IMR-90 (cell line): ENCODE measurements at regions not wholly inside any gene's neighbourhood (a gene's known extent, or its start where the extent isn't known, plus 50 kb on each side); places are given as distances from the start of the nearest gene placed in this dataset.

Experiments
- ATAC-seq: fragments of 200-7000 bp; cut with Tn5 transposase; 2 replicates; pipeline ENCODE4 v1.9.1; 2020; ENCODE audit warnings: low read depth, mild to moderate bottlenecking, moderate library complexity
- BruUV-seq: library from RNA; stranded (reverse); fragments of 400-500 nt; replicated peaks from 2 replicates; lab custom pipeline; 2021; lab: Mats Ljungman, UMichigan
- CTCF ChIA-PET: fragments of 300-600 bp; formaldehyde crosslinking; extraction: SDS; loops from one replicate; lab custom pipeline; 2021; ENCODE audit warnings: antibody characterized with exemption; lab: Yijun Ruan, JAX
- POLR2A ChIA-PET: fragments of 300-600 bp; sonication (Branson Sonifier 250); formaldehyde crosslinking; loops from one replicate; lab custom pipeline; 2022; ENCODE audit warnings: antibody characterized with exemption; ENCODE audit not compliant: unreplicated experiment; lab: Charles Lee
- DNase-seq: peaks from one replicate; pipeline ENCODE4 v3.0.0; 2013
- H2AFZ ChIP-seq: replicated peaks from 2 replicates; pipeline ENCODE3; 2013; ENCODE audit warnings: low read length, mild to moderate bottlenecking; ENCODE audit not compliant: poor library complexity
- H2AK5ac ChIP-seq: 2 replicates; pipeline ENCODE4 v1.6.1; 2013; ENCODE audit warnings: low read depth, low read length, inconsistent platforms
- H2AK9ac ChIP-seq: replicated peaks from 2 replicates; pipeline ENCODE3; 2013; ENCODE audit warnings: mild to moderate bottlenecking, low read depth, low read length, moderate library complexity; ENCODE audit not compliant: poor library complexity
- H2BK120ac ChIP-seq: 2 replicates; pipeline ENCODE4 v1.6.1; 2013; ENCODE audit warnings: low read depth, low read length, inconsistent platforms
- H2BK15ac ChIP-seq: 3 replicates; pipeline ENCODE4 v1.6.1; 2013; ENCODE audit warnings: low read depth, low read length, inconsistent platforms
- H2BK20ac ChIP-seq: 2 replicates; pipeline ENCODE4 v1.6.1; 2013; ENCODE audit warnings: low read depth, mild to moderate bottlenecking, inconsistent platforms, low read length, moderate library complexity
- H2BK5ac ChIP-seq: 2 replicates; pipeline ENCODE4 v1.6.1; 2013; ENCODE audit warnings: mild to moderate bottlenecking, low read depth, low read length, inconsistent platforms; ENCODE audit not compliant: poor library complexity, severe bottlenecking
- H3K14ac ChIP-seq: replicated peaks from 2 replicates; pipeline ENCODE4 v1.6.1; 2013; ENCODE audit warnings: low read depth, low read length, inconsistent platforms
- H3K18ac ChIP-seq: 2 replicates; pipeline ENCODE4 v1.6.1; 2013; ENCODE audit warnings: low read depth, low read length, control low read depth
- H3K23ac ChIP-seq: 2 replicates; pipeline ENCODE4 v1.6.1; 2013; ENCODE audit warnings: low read depth, low read length, inconsistent platforms
- H3K27ac ChIP-seq: 2 replicates; pipeline ENCODE4 v1.5.1; 2013; ENCODE audit warnings: mild to moderate bottlenecking, control low read depth, low read length; ENCODE audit not compliant: insufficient read depth
- H3K27me3 ChIP-seq: 2 replicates; pipeline ENCODE4 v1.6.1; 2013; ENCODE audit warnings: low read length; ENCODE audit not compliant: control insufficient read depth, insufficient read depth
- H3K36me3 ChIP-seq: 2 replicates; pipeline ENCODE4 v1.6.1; 2013; ENCODE audit warnings: low read length, mixed read lengths; ENCODE audit not compliant: control insufficient read depth, insufficient read depth
- H3K4ac ChIP-seq: 2 replicates; pipeline ENCODE4 v1.6.1; 2013; ENCODE audit warnings: low read depth, low read length, inconsistent platforms
- H3K4me1 ChIP-seq: 2 replicates; pipeline ENCODE4 v1.6.1; 2013; ENCODE audit warnings: low read length, mixed read lengths; ENCODE audit not compliant: control insufficient read depth, insufficient read depth
- H3K4me2 ChIP-seq: 2 replicates; pipeline ENCODE4 v1.6.1; 2013; ENCODE audit warnings: low read depth, mild to moderate bottlenecking, control low read depth, low read length, moderate library complexity
- H3K4me3 ChIP-seq: 2 replicates; pipeline ENCODE4 v1.5.1; 2013; ENCODE audit warnings: low read depth, mild to moderate bottlenecking, control low read depth, low read length, moderate library complexity; ENCODE audit not compliant: insufficient read depth
- H3K56ac ChIP-seq: 2 replicates; pipeline ENCODE4 v1.6.1; 2013; ENCODE audit warnings: low read length, inconsistent platforms; ENCODE audit not compliant: insufficient read depth; ENCODE audit errors: extremely low read depth
- H3K79me1 ChIP-seq, 2 experiments: 2 replicates each; pipeline ENCODE4 v1.6.1; 2013; ENCODE audit warnings: low read length in 2 of 2, inconsistent platforms in 1 of 2, low read depth in 1 of 2
- H3K9ac ChIP-seq: 2 replicates; pipeline ENCODE4 v1.6.1; 2013; ENCODE audit warnings: low read depth, low read length, control low read depth
- H3K9me1 ChIP-seq: 2 replicates; pipeline ENCODE4 v1.6.1; 2013; ENCODE audit warnings: low read length, inconsistent platforms; ENCODE audit not compliant: insufficient read depth
- H3K9me3 ChIP-seq: 2 replicates; pipeline ENCODE4 v1.6.1; 2013; ENCODE audit warnings: low read length; ENCODE audit not compliant: control insufficient read depth, insufficient read depth
- H4K20me1 ChIP-seq: 2 replicates; pipeline ENCODE4 v1.6.1; 2013; ENCODE audit warnings: low read length, inconsistent platforms; ENCODE audit not compliant: insufficient read depth
- H4K5ac ChIP-seq: 2 replicates; pipeline ENCODE4 v1.6.1; 2013; ENCODE audit warnings: mild to moderate bottlenecking, low read depth, low read length, control low read depth
- H4K8ac ChIP-seq, 2 experiments: 2 replicates each; pipeline ENCODE4 v1.6.1; 2013; ENCODE audit warnings: low read depth in 2 of 2, low read length in 2 of 2, control low read depth in 1 of 2, inconsistent platforms in 1 of 2
- H4K91ac ChIP-seq: 2 replicates; pipeline ENCODE4 v1.6.1; 2013; ENCODE audit warnings: low read depth, low read length, inconsistent platforms; ENCODE audit not compliant: insufficient read depth
- BHLHE40 ChIP-seq: fragments of 150-350 bp; IDR thresholded peaks from 2 replicates; pipeline ENCODE4 v1.6.1; 2016; ENCODE audit warnings: mild to moderate bottlenecking, low read depth, low read length
- CEBPB ChIP-seq: IDR thresholded peaks from 2 replicates; pipeline ENCODE4 v1.6.1; 2012; ENCODE audit warnings: low read depth, low read length, improper control_type of control experiment
- CHD1 ChIP-seq: IDR thresholded peaks from 2 replicates; pipeline ENCODE4 v1.6.1; 2012; ENCODE audit warnings: low read depth, low read length, improper control_type of control experiment
- CTCF ChIP-seq: conservative IDR thresholded peaks from 2 replicates; pipeline ENCODE4 v1.5.1; 2012; ENCODE audit warnings: mild to moderate bottlenecking, low read depth, low read length, improper control_type of control experiment
- FOS ChIP-seq: fragments of 150-350 bp; IDR thresholded peaks from 2 replicates; pipeline ENCODE4 v1.6.1; 2016; ENCODE audit warnings: low read depth, low read length
- MAFK ChIP-seq: IDR thresholded peaks from 2 replicates; pipeline ENCODE4 v1.6.1; 2012; ENCODE audit warnings: low read depth, low read length, improper control_type of control experiment
- MAZ ChIP-seq: IDR thresholded peaks from 2 replicates; pipeline ENCODE4 v1.6.1; 2012; ENCODE audit warnings: low read depth, mild to moderate bottlenecking, low read length, improper control_type of control experiment, moderate library complexity, borderline replicate concordance
- MXI1 ChIP-seq: IDR thresholded peaks from 2 replicates; pipeline ENCODE4 v1.6.1; 2012; ENCODE audit warnings: low read depth, mild to moderate bottlenecking, low read length, moderate library complexity, borderline replicate concordance
- NFE2L2 ChIP-seq: fragments of 150-350 bp; IDR thresholded peaks from 2 replicates; pipeline ENCODE4 v1.6.1; 2016; ENCODE audit warnings: low read depth, mild to moderate bottlenecking, low read length
- POLR2A ChIP-seq: IDR thresholded peaks from 2 replicates; pipeline ENCODE4 v1.6.1; 2012; ENCODE audit warnings: mild to moderate bottlenecking, low read depth, low read length
- RAD21 ChIP-seq: IDR thresholded peaks from 2 replicates; pipeline ENCODE4 v1.6.1; 2012; ENCODE audit warnings: low read length, improper control_type of control experiment
- RCOR1 ChIP-seq: IDR thresholded peaks from 2 replicates; pipeline ENCODE4 v1.6.1; 2012; ENCODE audit warnings: mild to moderate bottlenecking, low read length, improper control_type of control experiment; ENCODE audit not compliant: insufficient replicate concordance
- RFX5 ChIP-seq: IDR thresholded peaks from 2 replicates; pipeline ENCODE4 v1.8.0; 2012; ENCODE audit warnings: low read depth, mild to moderate bottlenecking, low read length, moderate library complexity
- SMC3 ChIP-seq: fragments of 150-350 bp; IDR thresholded peaks from 2 replicates; pipeline ENCODE4 v1.6.1; 2016; ENCODE audit warnings: low read depth, mild to moderate bottlenecking, antibody characterized with exemption, low read length, moderate library complexity
- WGBS, 2 experiments: methylation state at CpG; one replicate each; pipeline versions ENCODE4 v1.1.5 to v1.1.7; 2013; ENCODE audit warnings: missing lambda C conversion rate in 2 of 2; ENCODE audit not compliant: insufficient read length in 1 of 2; ENCODE audit errors: extremely low coverage in 2 of 2; 5-methylcytosine and 5-hydroxymethylcytosine counted together
- dilution Hi-C: fragments of 300-500 bp; cut with HindIII; formaldehyde crosslinking; loops from one replicate; pipeline ENCODE4 v1.14.3; 2018; ENCODE audit warnings: low sequenced_read_pairs; ENCODE audit not compliant: unreplicated experiment
- in situ Hi-C: fragments of 300-500 bp; cut with MboI; formaldehyde crosslinking; loops from 3 replicates; pipeline ENCODE4 v1.14.3; 2019; ENCODE audit warnings: low sequenced_read_pairs, inconsistent platforms, mixed read lengths
- intact Hi-C: fragments of 100-400 bp; cut with micrococcal nuclease; formaldehyde crosslinking; loops from 2 replicates; pipeline ENCODE4 v1.10.0; 2022
- TF ChIP-seq, protein P1 (sequence below): fragments of 150-350 bp; IDR thresholded peaks from 2 replicates; pipeline ENCODE4 v1.6.1; 2016; ENCODE audit warnings: low read depth, mild to moderate bottlenecking, low read length, moderate library complexity, borderline replicate concordance
- TF ChIP-seq, protein P2 (sequence below): fragments of 150-350 bp; IDR thresholded peaks from 2 replicates; pipeline ENCODE4 v1.6.1; 2017; ENCODE audit warnings: mild to moderate bottlenecking, antibody characterized with exemption, low read length, low read depth

DNA sequence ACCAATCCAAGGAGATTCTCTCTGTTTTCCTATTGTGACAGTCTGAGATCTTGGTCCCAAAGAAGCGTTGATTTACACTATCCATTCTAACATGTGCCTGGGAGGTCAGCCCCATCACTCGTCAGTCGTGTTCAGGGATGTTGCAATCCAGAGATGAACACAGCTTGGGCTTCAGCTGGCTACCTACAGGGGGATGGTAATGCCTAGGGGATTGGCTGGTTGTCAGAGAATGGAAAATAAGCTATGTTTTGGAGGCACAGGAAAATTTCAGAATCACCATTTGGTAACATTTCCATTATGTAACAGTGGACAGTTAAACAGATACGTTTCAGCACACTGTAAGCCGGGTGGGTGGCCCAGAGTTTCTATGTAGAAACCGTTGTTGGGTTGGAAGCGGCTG is 147.1 kb upstream of the RALGAPA2 start:
- dilution Hi-C loops = no loop called here
- Histone ChIP-seq H3K4me2 (no peak overlapping the region), H3K4me3 (no peak overlapping the region), H4K8ac (no peak overlapping the region), H3K56ac (no peak overlapping the region), H3K14ac (no peak overlapping the region), H3K79me1 (no peaks in the 10 kb centered on the region), H4K91ac (no peak overlapping the region), H2BK20ac (no peak overlapping the region), H3K23ac (no peak overlapping the region), H3K9me3 (no peaks in the 10 kb centered on the region), H3K4me1 (no peaks in the 10 kb centered on the region), H2BK15ac (no peak overlapping the region), H3K9ac (no peak overlapping the region), H2AK5ac (no peak overlapping the region), H2AFZ (no peak overlapping the region), H4K5ac (no peak overlapping the region), H3K18ac (no peak overlapping the region), H2BK120ac (no peak overlapping the region), H3K4ac (no peak overlapping the region), H2AK9ac (no peak overlapping the region), H2BK5ac (no peak overlapping the region), H4K20me1 (no peaks in the 10 kb centered on the region), H3K27me3 (no peaks in the 10 kb centered on the region), H3K9me1 (no peaks in the 10 kb centered on the region), H3K36me3 (no peaks in the 10 kb centered on the region), H3K27ac (no peak overlapping the region)
- BruUV-seq = no TSS peak
- TF ChIP-seq RFX5 = no peak
- TF ChIP-seq FOS = no peak
- no peak for TF ChIP-seq POLR2A
- no peak for TF ChIP-seq MAFK
- TF ChIP-seq CHD1 = no peak
- TF ChIP-seq, protein P1, sequence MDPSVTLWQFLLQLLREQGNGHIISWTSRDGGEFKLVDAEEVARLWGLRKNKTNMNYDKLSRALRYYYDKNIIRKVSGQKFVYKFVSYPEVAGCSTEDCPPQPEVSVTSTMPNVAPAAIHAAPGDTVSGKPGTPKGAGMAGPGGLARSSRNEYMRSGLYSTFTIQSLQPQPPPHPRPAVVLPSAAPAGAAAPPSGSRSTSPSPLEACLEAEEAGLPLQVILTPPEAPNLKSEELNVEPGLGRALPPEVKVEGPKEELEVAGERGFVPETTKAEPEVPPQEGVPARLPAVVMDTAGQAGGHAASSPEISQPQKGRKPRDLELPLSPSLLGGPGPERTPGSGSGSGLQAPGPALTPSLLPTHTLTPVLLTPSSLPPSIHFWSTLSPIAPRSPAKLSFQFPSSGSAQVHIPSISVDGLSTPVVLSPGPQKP = no peak
- no peak for TF ChIP-seq SMC3
- TF ChIP-seq MXI1 = no peak
- no peak for TF ChIP-seq CTCF
- TF ChIP-seq RAD21 = no peak
- TF ChIP-seq RCOR1 = no peak
- TF ChIP-seq MAZ = no peak
- TF ChIP-seq BHLHE40 = no peak
- TF ChIP-seq, protein P2, sequence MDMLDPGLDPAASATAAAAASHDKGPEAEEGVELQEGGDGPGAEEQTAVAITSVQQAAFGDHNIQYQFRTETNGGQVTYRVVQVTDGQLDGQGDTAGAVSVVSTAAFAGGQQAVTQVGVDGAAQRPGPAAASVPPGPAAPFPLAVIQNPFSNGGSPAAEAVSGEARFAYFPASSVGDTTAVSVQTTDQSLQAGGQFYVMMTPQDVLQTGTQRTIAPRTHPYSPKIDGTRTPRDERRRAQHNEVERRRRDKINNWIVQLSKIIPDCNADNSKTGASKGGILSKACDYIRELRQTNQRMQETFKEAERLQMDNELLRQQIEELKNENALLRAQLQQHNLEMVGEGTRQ = no peak
- TF ChIP-seq CEBPB = no peak
- no peak for TF ChIP-seq NFE2L2
- no peak for DNase-seq
- in situ Hi-C loops = loop anchor here (25.0 kb wide), 1 partner anchor 378 kb away; no protein-coding TSS in a partner anchor
- no peak for ATAC-seq
- ChIA-PET POLR2A (no interaction called here), CTCF (interaction anchor here (0.6 to 2.0 kb wide), 6 partner anchors 16 to 648 kb away, joined by 3 to 15 read pairs (median 4); no protein-coding TSS in a partner anchor)
- intact Hi-C loops = no loop called here
- WGBS, 2 experiments = no CpG with 5 or more reads among the region's 7 CpGs
